ENCODE measurements at regions not wholly inside any gene's neighbourhood (a gene's known extent, or its start where the extent isn't known, plus 50 kb on each side); places are given as distances from the start of the nearest gene placed in this dataset.
A peak's percentile ranks its signal among the peaks of the same experiment; 100 is the strongest.

DNA sequence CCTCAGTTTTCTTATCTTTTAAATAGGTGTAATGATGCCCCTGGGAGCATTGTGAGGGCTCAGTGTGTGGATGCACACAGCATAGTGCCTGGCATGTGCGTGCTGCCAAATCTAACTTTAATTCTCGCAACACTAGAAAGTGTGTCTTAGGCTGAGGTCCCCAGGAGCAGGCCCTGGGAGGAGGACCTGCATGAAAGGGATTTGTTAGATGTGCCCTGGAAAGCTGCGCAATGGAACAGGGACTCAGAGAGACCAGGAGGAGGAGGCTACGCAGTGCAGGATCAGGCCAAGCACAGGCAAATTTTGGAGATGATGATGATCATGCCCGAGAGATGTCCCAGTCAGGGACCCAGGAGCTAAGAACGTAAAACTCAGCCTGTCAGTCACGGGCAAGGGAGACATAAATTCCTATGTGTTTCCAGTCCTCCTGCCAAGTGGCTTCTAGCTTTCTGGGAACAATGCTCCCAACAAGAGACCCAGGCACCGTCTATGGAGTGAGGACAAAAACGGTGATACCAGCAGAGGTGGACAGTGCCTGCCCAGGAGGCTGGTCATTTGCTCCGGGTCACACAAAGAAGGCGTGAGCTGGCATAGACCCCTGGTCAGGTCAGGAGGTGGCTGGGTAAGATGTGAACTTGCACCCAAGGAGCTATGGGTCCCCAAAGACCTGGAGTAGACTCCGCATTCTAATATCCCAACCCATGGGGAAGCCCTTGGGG lies 352.2 kb upstream of the TNRC6C start:
- Histone ChIP-seq H2AFZ (ENCODE audit: low read depth, low read length) (no peak overlapping the region), H3K9me3 (replicated peaks; ENCODE audit: control insufficient read depth, insufficient read depth, low read depth, low read length) (no peaks in the 10 kb centered on the region), H3K4me1 (replicated peaks in 1 of 2; ENCODE audit: control insufficient read depth in 2 of 2, insufficient read depth in 2 of 2, low read length in 2 of 2) (peaks cover 0 to 5% of the 10 kb centered on the region in 2 experiments; a peak in 1 of 5 replicates), H3K4me2 (ENCODE audit: insufficient read depth, low read length) (no peak overlapping the region), H3K9ac (ENCODE audit: insufficient read depth in 1 of 2, low read depth in 2 of 2, low read length in 2 of 2) (no peak overlapping the region), H3K79me2 (ENCODE audit: control insufficient read depth, insufficient read depth, low read length) (no peaks in the 10 kb centered on the region), H3K36me3 (ENCODE audit: control insufficient read depth, insufficient read depth, low read length) (no peaks in the 10 kb centered on the region), H3K4me3 (no peak overlapping the region), H3K27ac (ENCODE audit: extremely low read depth, low read depth, low read length) (no peak overlapping the region), H3K27me3 (ENCODE audit: control insufficient read depth in 2 of 2, insufficient read depth in 2 of 2, low read length in 2 of 2) (peaks cover 50 to 83% of the 10 kb centered on the region in 2 experiments), H4K20me1 (replicated peaks; ENCODE audit: control insufficient read depth, insufficient read depth, low read length) (peaks cover 3% of the 10 kb centered on the region), H3K9me1 (ENCODE audit: control insufficient read depth, insufficient read depth, low read length) (peaks cover 3% of the 10 kb centered on the region)
- no peak for DNase-seq (ENCODE audit: extremely low read depth in 1 of 4, low spot score in 3 of 4)
- in situ Hi-C loops (cut with MboI) (no loop called here), intact Hi-C loops (cut with micrococcal nuclease) (no loop called here)
- ChIA-PET POLR2A (interaction anchor here (0.6 to 1.0 kb wide), 2 partner anchors 10 to 123 kb away, joined by 3 read pairs; no protein-coding TSS in a partner anchor), CTCF (ENCODE audit: low intra/inter-chr PET ratio) (no interaction called here)
- 14% methylated on average over 12 of the region's 12 CpGs for WGBS (ENCODE audit: insufficient coverage, low coverage, missing lambda C conversion rate)
- no peak for FAIRE-seq
- BruUV-seq (replicated peaks): no TSS peak
- no peak for ATAC-seq
- TF ChIP-seq PHB2 (IDR thresholded peaks at IDR 0.05; ENCODE audit: low read depth) (no peak), EWSR1 (IDR thresholded peaks at IDR 0.05; ENCODE audit: borderline replicate concordance, low read depth, partially characterized antibody) (no peak), SRSF1 (IDR thresholded peaks at IDR 0.05; ENCODE audit: low read depth, low read length) (no peak), ZNF134 (CRISPR knock-in tag; conservative IDR thresholded peaks at IDR 0.05) (no peak), ESRRA (IDR thresholded peaks at IDR 0.05; ENCODE audit: borderline replicate concordance, low read depth) (peak; percentile 67; the same call in 1 of the 2 replicates), XRCC3 (IDR thresholded peaks at IDR 0.05) (no peak)

DNA sequence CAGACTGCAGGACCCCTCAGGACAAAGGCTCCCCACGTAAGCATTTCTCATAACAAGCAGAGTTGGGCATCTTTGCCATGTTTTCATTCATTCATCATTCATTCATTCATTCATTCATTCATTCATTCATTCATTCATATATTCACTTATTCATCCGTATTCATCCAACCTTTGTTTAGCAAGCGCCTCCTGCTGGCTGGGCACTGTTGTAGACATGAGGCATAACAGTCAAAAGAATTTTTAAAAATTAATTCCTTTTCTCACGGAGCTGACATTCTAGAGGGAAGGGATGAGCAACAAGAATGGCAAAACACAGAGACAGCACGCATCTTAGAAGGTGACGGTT lies 351.7 kb upstream of the TNRC6C start:
- H3K27ac ChIP-seq (ENCODE audit: extremely low read depth, low read depth, low read length): no peak overlapping the region
- ChIA-PET POLR2A (interaction anchor here (0.6 to 1.0 kb wide), 2 partner anchors 10 to 22 kb away, joined by 3 to 4 read pairs; no protein-coding TSS in a partner anchor), CTCF (ENCODE audit: low intra/inter-chr PET ratio) (no interaction called here)
- H3K4me3 ChIP-seq: no peak overlapping the region
- in situ Hi-C loops (cut with MboI): no loop called here
- DNase-seq (ENCODE audit: extremely low read depth in 1 of 4, low spot score in 3 of 4) (peak in 1 of 4 experiments; percentile 16), FAIRE-seq (no peak), ATAC-seq (peak; percentile 54; the same call in 2 of the 3 replicates)
- intact Hi-C loops (cut with micrococcal nuclease): no loop called here
- H3K27me3 ChIP-seq (ENCODE audit: control insufficient read depth in 2 of 2, insufficient read depth in 2 of 2, low read length in 2 of 2): peaks cover 51 to 83% of the 10 kb centered on the region in 2 experiments
- no peak overlapping the region for H3K9ac ChIP-seq (ENCODE audit: insufficient read depth in 1 of 2, low read depth in 2 of 2, low read length in 2 of 2)
- 1% methylated on average over 6 of the region's 6 CpGs for WGBS (ENCODE audit: insufficient coverage, low coverage, missing lambda C conversion rate)
- no peaks in the 10 kb centered on the region for H3K9me3 ChIP-seq (replicated peaks; ENCODE audit: control insufficient read depth, insufficient read depth, low read depth, low read length)
- no peaks in the 10 kb centered on the region for H3K79me2 ChIP-seq (ENCODE audit: control insufficient read depth, insufficient read depth, low read length)
- peaks cover 3% of the 10 kb centered on the region for H3K9me1 ChIP-seq (ENCODE audit: control insufficient read depth, insufficient read depth, low read length)
- peaks cover 3% of the 10 kb centered on the region for H4K20me1 ChIP-seq (replicated peaks; ENCODE audit: control insufficient read depth, insufficient read depth, low read length)
- BruUV-seq (replicated peaks): no TSS peak
- no peaks in the 10 kb centered on the region for H3K36me3 ChIP-seq (ENCODE audit: control insufficient read depth, insufficient read depth, low read length)
- H2AFZ ChIP-seq (ENCODE audit: low read depth, low read length): no peak overlapping the region
- peaks cover 0 to 5% of the 10 kb centered on the region in 2 experiments; a peak in 1 of 5 replicates for H3K4me1 ChIP-seq (replicated peaks in 1 of 2; ENCODE audit: control insufficient read depth in 2 of 2, insufficient read depth in 2 of 2, low read length in 2 of 2)
- no peak overlapping the region for H3K4me2 ChIP-seq (ENCODE audit: insufficient read depth, low read length)
- TF ChIP-seq PHB2 (IDR thresholded peaks at IDR 0.05; ENCODE audit: low read depth) (no peak), ERF (CRISPR knock-in tag; IDR thresholded peaks at IDR 0.05) (no peak), MTA3 (IDR thresholded peaks at IDR 0.05; ENCODE audit: borderline replicate concordance) (no peak), TOE1 (IDR thresholded peaks at IDR 0.05; ENCODE audit: borderline replicate concordance) (no peak), TOE1 (CRISPR knock-in tag; IDR thresholded peaks at IDR 0.05; ENCODE audit: borderline replicate concordance, low read depth) (no peak), SREBF1 (IDR thresholded peaks at IDR 0.05; ENCODE audit: borderline replicate concordance, low read depth, low read length) (no peak), POLR3A (IDR thresholded peaks at IDR 0.05; ENCODE audit: borderline replicate concordance, extremely low read depth, insufficient read depth, insufficient read length) (no peak), CBFA2T3 (IDR thresholded peaks at IDR 0.05) (no peak), KLF16 (IDR thresholded peaks at IDR 0.05) (no peak), HNRNPLL (IDR thresholded peaks at IDR 0.05; ENCODE audit: low read depth, low read length, poor library complexity, severe bottlenecking) (no peak), ZNF780A (CRISPR knock-in tag; IDR thresholded peaks at IDR 0.05) (no peak), FOS (IDR thresholded peaks at IDR 0.05; ENCODE audit: extremely low read depth, insufficient read length) (no peak), LEF1 (IDR thresholded peaks at IDR 0.05) (no peak), SP1 (CRISPR knock-in tag; IDR thresholded peaks at IDR 0.05) (no peak)
